ENCODE measurements at regions not wholly inside any gene's neighbourhood (a gene's known extent, or its start where the extent isn't known, plus 50 kb on each side); places are given as distances from the start of the nearest gene placed in this dataset.

DNA sequence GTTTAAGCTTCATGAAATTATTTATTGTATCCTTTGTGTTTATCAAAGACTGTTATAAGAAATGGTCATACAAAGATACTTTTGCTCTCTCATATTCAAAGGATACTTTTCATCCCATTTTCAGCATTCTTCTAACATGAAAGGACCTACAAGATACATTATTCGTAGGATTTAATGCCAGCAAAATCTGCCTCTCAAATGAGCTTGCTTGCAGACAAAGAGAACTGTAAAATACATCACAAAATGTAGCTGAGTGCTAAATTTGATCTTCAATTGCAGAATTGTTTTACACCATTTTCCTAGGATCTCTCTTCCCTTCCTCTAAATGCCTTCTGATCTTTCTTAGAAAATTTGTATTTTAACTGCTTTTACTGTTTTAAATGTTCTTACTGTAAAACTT is 333.0 kb upstream of the NAV3 start:
- BruUV-seq (replicated peaks), result no TSS peak
- H3K27ac ChIP-seq (ENCODE audit: extremely low read depth, low read depth, low read length), result no peak overlapping the region
- no peak overlapping the region for H2AFZ ChIP-seq (ENCODE audit: low read depth, low read length)
- H3K9ac ChIP-seq (ENCODE audit: insufficient read depth in 1 of 2, low read depth in 2 of 2, low read length in 2 of 2), result no peak overlapping the region
- FAIRE-seq (no peak), ATAC-seq (no peak), DNase-seq (ENCODE audit: extremely low read depth in 1 of 4, low spot score in 3 of 4) (no peak)
- POLR2A ChIA-PET, result no interaction called here
- 0% methylated on average over 1 of the region's 1 CpG for WGBS (ENCODE audit: insufficient coverage, low coverage, missing lambda C conversion rate)
- H3K27me3 ChIP-seq (ENCODE audit: control insufficient read depth in 2 of 2, insufficient read depth in 2 of 2, low read length in 2 of 2), result no peaks in the 10 kb centered on the region
- H3K9me1 ChIP-seq (ENCODE audit: control insufficient read depth, insufficient read depth, low read length), result no peaks in the 10 kb centered on the region
- in situ Hi-C loops (cut with MboI), result no loop called here
- no peaks in the 10 kb centered on the region for H4K20me1 ChIP-seq (replicated peaks; ENCODE audit: control insufficient read depth, insufficient read depth, low read length)
- H3K4me3 ChIP-seq, result no peak overlapping the region
- CTCF ChIA-PET (ENCODE audit: low intra/inter-chr PET ratio), result no interaction called here
- H3K36me3 ChIP-seq (ENCODE audit: control insufficient read depth, insufficient read depth, low read length), result no peaks in the 10 kb centered on the region
- no peak overlapping the region for H3K4me2 ChIP-seq (ENCODE audit: insufficient read depth, low read length)
- H3K9me3 ChIP-seq (replicated peaks; ENCODE audit: control insufficient read depth, insufficient read depth, low read depth, low read length), result no peaks in the 10 kb centered on the region
- intact Hi-C loops (cut with micrococcal nuclease), result no loop called here
- TF ChIP-seq PHTF2 (CRISPR knock-in tag; IDR thresholded peaks at IDR 0.05) (no peak), ZNF764 (CRISPR knock-in tag; IDR thresholded peaks at IDR 0.05; ENCODE audit: low read depth) (no peak), HLTF (IDR thresholded peaks at IDR 0.05) (no peak), JUN (IDR thresholded peaks at IDR 0.05; ENCODE audit: borderline replicate concordance, low read depth, low read length) (no peak), JUN (CRISPR knock-in tag; IDR thresholded peaks at IDR 0.05; ENCODE audit: borderline replicate concordance) (no peak), PATZ1 (CRISPR knock-in tag; IDR thresholded peaks at IDR 0.05; ENCODE audit: borderline replicate concordance) (no peak), U2AF1 (optimal IDR thresholded peaks at IDR 0.05; ENCODE audit: low read depth, low read length) (no peak), LCOR (CRISPR knock-in tag; IDR thresholded peaks at IDR 0.05) (no peak), ZNF12 (CRISPR knock-in tag; IDR thresholded peaks at IDR 0.05) (no peak), TOE1 (IDR thresholded peaks at IDR 0.05; ENCODE audit: borderline replicate concordance) (no peak), TOE1 (CRISPR knock-in tag; IDR thresholded peaks at IDR 0.05; ENCODE audit: borderline replicate concordance, low read depth) (no peak)
- no peaks in the 10 kb centered on the region for H3K4me1 ChIP-seq (replicated peaks in 1 of 2; ENCODE audit: control insufficient read depth in 2 of 2, insufficient read depth in 2 of 2, low read length in 2 of 2)
- no peaks in the 10 kb centered on the region for H3K79me2 ChIP-seq (ENCODE audit: control insufficient read depth, insufficient read depth, low read length)
